ENCODE measurements at regions not wholly inside any gene's neighbourhood (a gene's known extent, or its start where the extent isn't known, plus 50 kb on each side); places are given as distances from the start of the nearest gene placed in this dataset.
"Not testable (repeated sequence)": the region's sequence is repeated elsewhere in the genome, so short reads cannot be mapped to it uniquely, and the experiment has no call there.

GRCh38 chr2:111315188-111315917 lies 194.6 kb downstream of the BCL2L11 start:
- H3K4me1 ChIP-seq (ENCODE audit: insufficient read depth, low read length); H3K36me3 ChIP-seq (ENCODE audit: low read depth, low read length); H3F3A ChIP-seq (ENCODE audit: low read length, unreplicated experiment); H4K20me1 ChIP-seq (ENCODE audit: low read length); H3K9ac ChIP-seq (ENCODE audit: low read length); H3K79me2 ChIP-seq (ENCODE audit: low read length); POLR2A ChIA-PET (ENCODE audit: unreplicated experiment); H3K9me3 ChIP-seq (ENCODE audit: low read length); H3K27ac ChIP-seq (ENCODE audit: low read length); H3K4me3 ChIP-seq (ENCODE audit: low read length); H3K27me3 ChIP-seq (ENCODE audit: low read length); H2AFZ ChIP-seq (ENCODE audit: low read length); H3K4me2 ChIP-seq (ENCODE audit: low read length); CTCF ChIA-PET; intact Hi-C loops (cut with micrococcal nuclease); H3K9me2 ChIP-seq (replicated peaks; ENCODE audit: low read length); BruUV-seq (replicated peaks): not testable (repeated sequence)
- ATAC-seq: peak; percentile 22; the same call in 1 of the 2 replicates
- peak; percentile 0 for DNase-seq

- H3F3A ChIP-seq (ENCODE audit: low read length, unreplicated experiment); H3K4me3 ChIP-seq (ENCODE audit: low read length); H3K36me3 ChIP-seq (ENCODE audit: low read depth, low read length); BruUV-seq (replicated peaks); H3K9me3 ChIP-seq (ENCODE audit: low read length); H3K4me1 ChIP-seq (ENCODE audit: insufficient read depth, low read length); H3K9me2 ChIP-seq (replicated peaks; ENCODE audit: low read length); H3K79me2 ChIP-seq (ENCODE audit: low read length); POLR2A ChIA-PET (ENCODE audit: unreplicated experiment); ATAC-seq; H2AFZ ChIP-seq (ENCODE audit: low read length); DNase-seq; H3K4me2 ChIP-seq (ENCODE audit: low read length); CTCF ChIA-PET; intact Hi-C loops (cut with micrococcal nuclease); H3K9ac ChIP-seq (ENCODE audit: low read length); H3K27ac ChIP-seq (ENCODE audit: low read length); H4K20me1 ChIP-seq (ENCODE audit: low read length); H3K27me3 ChIP-seq (ENCODE audit: low read length): not testable (repeated sequence)
These were observed 195.6 kb downstream of the BCL2L11 start for GRCh38 chr2:111316221-111316741.

- H3K79me2 ChIP-seq (ENCODE audit: low read length); DNase-seq; H3K27me3 ChIP-seq (ENCODE audit: low read length); H3K9ac ChIP-seq (ENCODE audit: low read length); H2AFZ ChIP-seq (ENCODE audit: low read length); H3K9me3 ChIP-seq (ENCODE audit: low read length); H4K20me1 ChIP-seq (ENCODE audit: low read length); BruUV-seq (replicated peaks); POLR2A ChIA-PET (ENCODE audit: unreplicated experiment); H3K4me1 ChIP-seq (ENCODE audit: insufficient read depth, low read length); H3K4me3 ChIP-seq (ENCODE audit: low read length); intact Hi-C loops (cut with micrococcal nuclease); H3K9me2 ChIP-seq (replicated peaks; ENCODE audit: low read length); H3K27ac ChIP-seq (ENCODE audit: low read length); H3K36me3 ChIP-seq (ENCODE audit: low read depth, low read length); CTCF ChIA-PET; ATAC-seq; H3F3A ChIP-seq (ENCODE audit: low read length, unreplicated experiment); H3K4me2 ChIP-seq (ENCODE audit: low read length): not testable (repeated sequence)
These were observed 196.3 kb downstream of the BCL2L11 start for GRCh38 chr2:111316881-111317549.

GRCh38 chr2:111319552-111319951 lies 198.8 kb downstream of the BCL2L11 start:
- H3K4me3 ChIP-seq (ENCODE audit: low read length); H3K36me3 ChIP-seq (ENCODE audit: low read depth, low read length); H4K20me1 ChIP-seq (ENCODE audit: low read length); H3K79me2 ChIP-seq (ENCODE audit: low read length); H3K9ac ChIP-seq (ENCODE audit: low read length); DNase-seq; H2AFZ ChIP-seq (ENCODE audit: low read length); H3K4me2 ChIP-seq (ENCODE audit: low read length); H3K9me2 ChIP-seq (replicated peaks; ENCODE audit: low read length); ATAC-seq; POLR2A ChIA-PET (ENCODE audit: unreplicated experiment); H3F3A ChIP-seq (ENCODE audit: low read length, unreplicated experiment); BruUV-seq (replicated peaks); H3K27me3 ChIP-seq (ENCODE audit: low read length); H3K4me1 ChIP-seq (ENCODE audit: insufficient read depth, low read length); H3K9me3 ChIP-seq (ENCODE audit: low read length); CTCF ChIA-PET; intact Hi-C loops (cut with micrococcal nuclease); H3K27ac ChIP-seq (ENCODE audit: low read length): not testable (repeated sequence)

GRCh38 chr2:111320264-111320663 lies 199.6 kb downstream of the BCL2L11 start:
- H3K79me2 ChIP-seq (ENCODE audit: low read length); H3K4me1 ChIP-seq (ENCODE audit: insufficient read depth, low read length); H3K27ac ChIP-seq (ENCODE audit: low read length); H3K27me3 ChIP-seq (ENCODE audit: low read length); intact Hi-C loops (cut with micrococcal nuclease); H3K36me3 ChIP-seq (ENCODE audit: low read depth, low read length); H4K20me1 ChIP-seq (ENCODE audit: low read length); ATAC-seq; POLR2A ChIA-PET (ENCODE audit: unreplicated experiment); BruUV-seq (replicated peaks); H3K9me2 ChIP-seq (replicated peaks; ENCODE audit: low read length); H3K4me3 ChIP-seq (ENCODE audit: low read length); CTCF ChIA-PET; H3K9me3 ChIP-seq (ENCODE audit: low read length); H3K4me2 ChIP-seq (ENCODE audit: low read length); H2AFZ ChIP-seq (ENCODE audit: low read length); H3F3A ChIP-seq (ENCODE audit: low read length, unreplicated experiment); H3K9ac ChIP-seq (ENCODE audit: low read length): not testable (repeated sequence)
- peak; percentile 1 for DNase-seq

GRCh38 chr2:111320965-111321364 lies 200.3 kb downstream of the BCL2L11 start:
- H4K20me1 ChIP-seq (ENCODE audit: low read length); BruUV-seq (replicated peaks); H3K27me3 ChIP-seq (ENCODE audit: low read length); H3K9me3 ChIP-seq (ENCODE audit: low read length); intact Hi-C loops (cut with micrococcal nuclease); H3K79me2 ChIP-seq (ENCODE audit: low read length); H3K4me1 ChIP-seq (ENCODE audit: insufficient read depth, low read length); H3K9me2 ChIP-seq (replicated peaks; ENCODE audit: low read length); H2AFZ ChIP-seq (ENCODE audit: low read length); H3K36me3 ChIP-seq (ENCODE audit: low read depth, low read length); H3K4me3 ChIP-seq (ENCODE audit: low read length); H3K9ac ChIP-seq (ENCODE audit: low read length); CTCF ChIA-PET; POLR2A ChIA-PET (ENCODE audit: unreplicated experiment); H3F3A ChIP-seq (ENCODE audit: low read length, unreplicated experiment); H3K4me2 ChIP-seq (ENCODE audit: low read length): not testable (repeated sequence)
- ATAC-seq (peak; percentile 99), DNase-seq (peak; percentile 89)
- H3K27ac ChIP-seq (ENCODE audit: low read length): peak overlapping the region; percentile 50

All from PC-3 (cell line).